GM12891 (cell line): ENCODE measurements at regions not wholly inside any gene's neighbourhood (a gene's known extent, or its start where the extent isn't known, plus 50 kb on each side); places are given as distances from the start of the nearest gene placed in this dataset.

Source experiments
- POLR2A ChIP-seq: IDR thresholded peaks from 2 replicates; pipeline ENCODE4 v1.6.1; 2011; ENCODE audit warnings: low read depth, low read length, control low read depth
- POLR2AphosphoS5 ChIP-seq: IDR thresholded peaks from 2 replicates; pipeline ENCODE4 v1.6.1; 2011; ENCODE audit warnings: low read depth, low read length, control low read depth

DNA sequence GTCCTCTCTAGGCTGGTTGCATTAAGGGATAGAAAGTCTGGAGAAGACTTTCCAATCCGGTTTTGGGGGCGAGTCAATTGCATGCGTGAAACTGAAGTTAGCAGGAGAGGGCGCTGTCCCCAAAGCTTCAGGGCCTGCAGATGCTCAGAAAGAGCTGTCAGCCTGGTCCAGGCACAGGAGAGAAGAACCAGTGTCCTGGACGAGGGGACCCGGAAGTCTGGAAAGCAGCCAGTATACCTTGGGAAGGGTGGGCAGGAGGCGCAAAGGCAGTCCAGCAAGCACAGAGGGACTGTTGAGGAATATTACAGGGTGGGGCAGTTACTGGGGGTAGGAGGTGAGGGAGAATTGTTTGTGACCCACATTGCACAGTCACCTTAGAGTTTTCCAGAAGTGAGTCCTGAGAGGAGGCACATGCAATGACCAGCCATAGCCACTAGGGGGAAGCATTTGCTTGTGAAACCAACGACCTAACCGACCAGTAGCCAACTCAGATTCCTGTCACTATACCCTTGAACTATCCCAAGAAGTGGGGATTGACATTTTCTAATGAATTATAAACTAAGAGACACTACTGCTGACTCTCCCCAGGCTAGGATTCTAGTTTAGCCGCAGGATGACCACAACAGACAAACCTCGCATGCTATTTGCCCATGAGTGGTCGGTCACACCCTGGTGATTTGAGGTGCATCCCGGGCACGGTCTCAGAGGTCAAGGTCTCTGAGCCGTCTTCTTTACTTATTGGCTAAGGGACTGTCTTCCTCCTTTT lies 172.8 kb downstream of the RDH14 start:
- TF ChIP-seq POLR2AphosphoS5: no peak
- no peak for TF ChIP-seq POLR2A
